ENCODE measurements at regions not wholly inside any gene's neighbourhood (a gene's known extent, or its start where the extent isn't known, plus 50 kb on each side); places are given as distances from the start of the nearest gene placed in this dataset.

DNA sequence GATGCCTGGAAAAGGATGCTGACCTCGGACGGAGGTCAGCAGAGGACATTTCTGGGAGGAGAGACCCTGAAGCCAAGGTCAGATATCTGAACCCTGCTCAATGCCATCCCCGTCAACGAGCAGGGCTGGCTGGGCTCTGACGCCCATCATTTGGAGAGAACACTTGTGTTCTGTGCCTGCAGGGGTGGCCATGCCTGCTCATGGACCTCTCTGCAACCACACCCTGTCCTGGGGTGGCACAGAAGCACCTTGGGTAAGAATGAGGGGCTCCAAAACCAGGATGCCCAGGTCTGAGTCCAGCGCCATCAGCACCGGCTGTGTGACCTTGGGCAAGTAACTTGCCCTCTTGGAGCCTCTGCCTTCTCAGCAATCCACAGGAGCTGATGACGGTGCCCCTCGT lies 293.7 kb upstream of the FOXF1 start:
- Histone ChIP-seq H3K4me3 (no peak overlapping the region), H3K4me2 (no peak overlapping the region), H3K27ac (no peak overlapping the region), H3K9me3 (0 out of 3 replicates have a peak, but pooled peaks cover 3% of the 10 kb centered on the region), H3K4me1 (no peaks in the 10 kb centered on the region)
- TF ChIP-seq TP53 (CRISPR knock-in tag; IDR thresholded peaks at IDR 0.05) (no peak), PBX3 (IDR thresholded peaks at IDR 0.05) (no peak), SREBF2 (IDR thresholded peaks at IDR 0.05) (no peak)
- CTCF ChIA-PET: no interaction called here
- ATAC-seq (no peak), FAIRE-seq (no peak), DNase-seq (ENCODE audit: low read depth in 1 of 2, low spot score in 1 of 2) (no peak)
- POLR2A ChIA-PET: no interaction called here
- 21% methylated on average over 9 of the region's 9 CpGs for WGBS (ENCODE audit: missing lambda C conversion rate)

- no peak; a peak in 1 of 6 replicates for ATAC-seq
- Histone ChIP-seq H3K4me1 (peaks cover 1% of the 10 kb centered on the region; the same call in 1 of the 3 replicates), H3K4me3 (no peak overlapping the region), H3K27ac (no peak overlapping the region), H3K4me2 (no peak overlapping the region), H3K9me3 (no peaks in the 10 kb centered on the region)
- ChIA-PET POLR2A (no interaction called here), CTCF (no interaction called here)
- no peak for FAIRE-seq
- TF ChIP-seq CBX2 (IDR thresholded peaks at IDR 0.05; ENCODE audit: borderline replicate concordance, low read depth) (no peak), E2F6 (IDR thresholded peaks at IDR 0.05; ENCODE audit: borderline replicate concordance, low read depth) (no peak), POLR2AphosphoS2 (conservative IDR thresholded peaks at IDR 0.05; ENCODE audit: low read length) (no peak), JUN (IDR thresholded peaks at IDR 0.05) (no peak), FOXS1 (CRISPR knock-in tag; IDR thresholded peaks at IDR 0.05) (no peak), RCOR1 (IDR thresholded peaks at IDR 0.05; ENCODE audit: low read depth, low read length) (no peak)
- TF ChIP-seq, protein P1, sequence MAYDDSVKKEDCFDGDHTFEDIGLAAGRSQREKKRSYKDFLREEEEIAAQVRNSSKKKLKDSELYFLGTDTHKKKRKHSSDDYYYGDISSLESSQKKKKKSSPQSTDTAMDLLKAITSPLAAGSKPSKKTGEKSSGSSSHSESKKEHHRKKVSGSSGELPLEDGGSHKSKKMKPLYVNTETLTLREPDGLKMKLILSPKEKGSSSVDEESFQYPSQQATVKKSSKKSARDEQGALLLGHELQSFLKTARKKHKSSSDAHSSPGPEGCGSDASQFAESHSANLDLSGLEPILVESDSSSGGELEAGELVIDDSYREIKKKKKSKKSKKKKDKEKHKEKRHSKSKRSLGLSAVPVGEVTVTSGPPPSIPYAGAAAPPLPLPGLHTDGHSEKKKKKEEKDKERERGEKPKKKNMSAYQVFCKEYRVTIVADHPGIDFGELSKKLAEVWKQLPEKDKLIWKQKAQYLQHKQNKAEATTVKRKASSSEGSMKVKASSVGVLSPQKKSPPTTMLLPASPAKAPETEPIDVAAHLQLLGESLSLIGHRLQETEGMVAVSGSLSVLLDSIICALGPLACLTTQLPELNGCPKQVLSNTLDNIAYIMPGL (CRISPR knock-in tag; IDR thresholded peaks at IDR 0.05; ENCODE audit: borderline replicate concordance): no peak
- WGBS (ENCODE audit: missing lambda C conversion rate): 21% methylated on average over 13 of the region's 27 CpGs
- no peak for DNase-seq (ENCODE audit: low read depth in 1 of 2, low spot score in 1 of 2)
These were observed 293.1 kb upstream of the FOXF1 start for GRCh38 chr16:86217001-86217890.

DNA sequence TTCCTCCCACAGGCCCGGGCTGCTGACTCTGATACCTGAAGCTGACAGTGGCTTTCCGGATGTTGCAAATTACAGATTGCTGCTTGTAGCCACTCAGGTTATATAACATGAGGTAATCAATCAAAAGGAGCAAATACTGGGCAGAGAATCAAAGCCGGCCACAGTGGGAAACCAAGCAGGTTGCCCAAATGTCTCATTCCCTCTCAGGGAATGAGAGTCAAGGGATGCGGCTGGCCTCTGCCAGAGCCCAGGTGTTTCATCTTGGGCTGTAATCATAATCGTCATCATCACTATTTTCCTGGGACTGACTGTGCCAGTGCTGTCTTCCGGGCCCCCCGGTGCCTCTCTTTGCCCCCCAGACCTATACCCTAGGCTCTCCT lies 292.4 kb upstream of the FOXF1 start:
- FAIRE-seq: no peak
- H3K4me3 ChIP-seq: no peak overlapping the region
- DNase-seq (ENCODE audit: low read depth in 1 of 2, low spot score in 1 of 2): no peak
- 19% methylated on average over 7 of the region's 7 CpGs for WGBS (ENCODE audit: missing lambda C conversion rate)
- peaks cover 7% of the 10 kb centered on the region; the same call in 1 of the 3 replicates for H3K4me1 ChIP-seq
- no peaks in the 10 kb centered on the region for H3K9me3 ChIP-seq
- ChIA-PET CTCF (no interaction called here), POLR2A (no interaction called here)
- no peak for TF ChIP-seq KDM1A (IDR thresholded peaks at IDR 0.05; ENCODE audit: low read depth)
- no peak for TF ChIP-seq CBX8 (IDR thresholded peaks at IDR 0.05)
- no peak for TF ChIP-seq MAFK (IDR thresholded peaks at IDR 0.05; ENCODE audit: partially characterized antibody)
- TF ChIP-seq BCL3 (IDR thresholded peaks at IDR 0.05): no peak
- no peak for TF ChIP-seq SREBF2 (IDR thresholded peaks at IDR 0.05)
- no peak for TF ChIP-seq CHD4 (IDR thresholded peaks at IDR 0.05; ENCODE audit: borderline replicate concordance)
- no peak for TF ChIP-seq ZSCAN20 (CRISPR knock-in tag; IDR thresholded peaks at IDR 0.05)
- TF ChIP-seq HDAC2 (IDR thresholded peaks at IDR 0.05): no peak
- TF ChIP-seq EP300 (IDR thresholded peaks at IDR 0.05): no peak
- no peak for TF ChIP-seq PBX3 (IDR thresholded peaks at IDR 0.05)
- no peak for TF ChIP-seq NFE2L2 (conservative IDR thresholded peaks at IDR 0.05; ENCODE audit: low read length)
- no peak for TF ChIP-seq FOSL2 (IDR thresholded peaks at IDR 0.05)
- no peak for TF ChIP-seq FOSL2 (CRISPR knock-in tag; IDR thresholded peaks at IDR 0.05)
- no peak for TF ChIP-seq CBX2 (IDR thresholded peaks at IDR 0.05; ENCODE audit: borderline replicate concordance, low read depth)
- no peak for TF ChIP-seq RARB (CRISPR knock-in tag; IDR thresholded peaks at IDR 0.05)
- TF ChIP-seq, protein P2, sequence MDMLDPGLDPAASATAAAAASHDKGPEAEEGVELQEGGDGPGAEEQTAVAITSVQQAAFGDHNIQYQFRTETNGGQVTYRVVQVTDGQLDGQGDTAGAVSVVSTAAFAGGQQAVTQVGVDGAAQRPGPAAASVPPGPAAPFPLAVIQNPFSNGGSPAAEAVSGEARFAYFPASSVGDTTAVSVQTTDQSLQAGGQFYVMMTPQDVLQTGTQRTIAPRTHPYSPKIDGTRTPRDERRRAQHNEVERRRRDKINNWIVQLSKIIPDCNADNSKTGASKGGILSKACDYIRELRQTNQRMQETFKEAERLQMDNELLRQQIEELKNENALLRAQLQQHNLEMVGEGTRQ (IDR thresholded peaks at IDR 0.05): no peak
- TF ChIP-seq FOXS1 (CRISPR knock-in tag; IDR thresholded peaks at IDR 0.05): no peak
- H3K27ac ChIP-seq: no peak overlapping the region
- H3K4me2 ChIP-seq: no peak overlapping the region
- ATAC-seq: no peak

All from A549 (cell line).